ENCODE measurements at regions not wholly inside any gene's neighbourhood (a gene's known extent, or its start where the extent isn't known, plus 50 kb on each side); places are given as distances from the start of the nearest gene placed in this dataset.

- ChIA-PET POLR2A (no interaction called here), CTCF (no interaction called here)
- TF ChIP-seq LEF1 (IDR thresholded peaks at IDR 0.05; ENCODE audit: borderline replicate concordance) (no peak), SP1 (IDR thresholded peaks at IDR 0.05) (no peak), ARNT (IDR thresholded peaks at IDR 0.05) (no peak), L3MBTL2 (conservative IDR thresholded peaks at IDR 0.05) (no peak), CTBP1 (IDR thresholded peaks at IDR 0.05; ENCODE audit: borderline replicate concordance) (no peak), HDGF (IDR thresholded peaks at IDR 0.05; ENCODE audit: borderline replicate concordance) (no peak), PKNOX1 (IDR thresholded peaks at IDR 0.05) (no peak), NFRKB (IDR thresholded peaks at IDR 0.05) (no peak), ELF4 (IDR thresholded peaks at IDR 0.05) (no peak), FOXK2 (IDR thresholded peaks at IDR 0.05) (no peak), BHLHE40 (IDR thresholded peaks at IDR 0.05; ENCODE audit: borderline replicate concordance) (no peak), FOXM1 (IDR thresholded peaks at IDR 0.05; ENCODE audit: borderline replicate concordance) (no peak)
- DNase-seq (ENCODE audit: extremely low spot score) = no peak
Measured at GRCh38 chr12:75937486-75937885, 94.1 kb downstream of the PHLDA1 start.

- DNase-seq (ENCODE audit: extremely low spot score) = no peak
- TF ChIP-seq SP1 (IDR thresholded peaks at IDR 0.05) (no peak), FOXM1 (IDR thresholded peaks at IDR 0.05; ENCODE audit: borderline replicate concordance) (no peak), NFRKB (IDR thresholded peaks at IDR 0.05) (no peak), PKNOX1 (IDR thresholded peaks at IDR 0.05) (no peak), ZNF384 (IDR thresholded peaks at IDR 0.05) (no peak), L3MBTL2 (conservative IDR thresholded peaks at IDR 0.05) (no peak), SUZ12 (IDR thresholded peaks at IDR 0.05) (no peak), CTBP1 (IDR thresholded peaks at IDR 0.05; ENCODE audit: borderline replicate concordance) (no peak), HDGF (IDR thresholded peaks at IDR 0.05; ENCODE audit: borderline replicate concordance) (no peak), LEF1 (IDR thresholded peaks at IDR 0.05; ENCODE audit: borderline replicate concordance) (no peak), FOXA1 (IDR thresholded peaks at IDR 0.05) (no peak), ARNT (IDR thresholded peaks at IDR 0.05) (no peak), BHLHE40 (IDR thresholded peaks at IDR 0.05; ENCODE audit: borderline replicate concordance) (no peak), ELF4 (IDR thresholded peaks at IDR 0.05) (no peak), FOXK2 (IDR thresholded peaks at IDR 0.05) (no peak), TARDBP (IDR thresholded peaks at IDR 0.05) (no peak)
- CTCF ChIA-PET = no interaction called here
- POLR2A ChIA-PET = no interaction called here
Measured at GRCh38 chr12:75936515-75937440, 94.8 kb downstream of the PHLDA1 start.

GRCh38 chr12:75935539-75936242 lies 95.9 kb downstream of the PHLDA1 start:
- DNase-seq (ENCODE audit: extremely low spot score) = no peak
- POLR2A ChIA-PET = interaction anchor here (1.5 kb wide), 1 partner anchor 17 kb away, joined by 3 read pairs; no protein-coding TSS in a partner anchor
- CTCF ChIA-PET = no interaction called here
- TF ChIP-seq FOXA1 (IDR thresholded peaks at IDR 0.05) (no peak), NFRKB (IDR thresholded peaks at IDR 0.05) (no peak), FOXM1 (IDR thresholded peaks at IDR 0.05; ENCODE audit: borderline replicate concordance) (no peak), LEF1 (IDR thresholded peaks at IDR 0.05; ENCODE audit: borderline replicate concordance) (no peak), L3MBTL2 (conservative IDR thresholded peaks at IDR 0.05) (no peak), FOXK2 (IDR thresholded peaks at IDR 0.05) (no peak), BHLHE40 (IDR thresholded peaks at IDR 0.05; ENCODE audit: borderline replicate concordance) (no peak)

GRCh38 chr12:75933101-75933500 lies 98.5 kb downstream of the PHLDA1 start:
- ChIA-PET POLR2A (no interaction called here), CTCF (no interaction called here)
- no peak for DNase-seq (ENCODE audit: extremely low spot score)
- no peak for TF ChIP-seq PKNOX1 (IDR thresholded peaks at IDR 0.05)
- no peak for TF ChIP-seq ZNF384 (IDR thresholded peaks at IDR 0.05)
- TF ChIP-seq L3MBTL2 (conservative IDR thresholded peaks at IDR 0.05) = no peak
- no peak for TF ChIP-seq ELF4 (IDR thresholded peaks at IDR 0.05)
- no peak for TF ChIP-seq HDGF (IDR thresholded peaks at IDR 0.05; ENCODE audit: borderline replicate concordance)
- TF ChIP-seq BHLHE40 (IDR thresholded peaks at IDR 0.05; ENCODE audit: borderline replicate concordance) = no peak
- no peak for TF ChIP-seq FOXA1 (IDR thresholded peaks at IDR 0.05)
- no peak for TF ChIP-seq FOXM1 (IDR thresholded peaks at IDR 0.05; ENCODE audit: borderline replicate concordance)
- no peak for TF ChIP-seq CTBP1 (IDR thresholded peaks at IDR 0.05; ENCODE audit: borderline replicate concordance)
- no peak for TF ChIP-seq TARDBP (IDR thresholded peaks at IDR 0.05)
- TF ChIP-seq FOXK2 (IDR thresholded peaks at IDR 0.05) = no peak
- no peak for TF ChIP-seq NFRKB (IDR thresholded peaks at IDR 0.05)
- no peak for TF ChIP-seq LEF1 (IDR thresholded peaks at IDR 0.05; ENCODE audit: borderline replicate concordance)

- POLR2A ChIA-PET = no interaction called here
Measured at GRCh38 chr12:75932241-75932640, 99.3 kb downstream of the PHLDA1 start.

More at GRCh38 chr12:75932241-75932640, 99.3 kb downstream of the PHLDA1 start:
- CTCF ChIA-PET = no interaction called here
- no peak for DNase-seq (ENCODE audit: extremely low spot score)
- no peak for TF ChIP-seq TARDBP (IDR thresholded peaks at IDR 0.05)
- no peak for TF ChIP-seq FOXK2 (IDR thresholded peaks at IDR 0.05)
- TF ChIP-seq HDGF (IDR thresholded peaks at IDR 0.05; ENCODE audit: borderline replicate concordance) = no peak
- no peak for TF ChIP-seq FOXM1 (IDR thresholded peaks at IDR 0.05; ENCODE audit: borderline replicate concordance)
- no peak for TF ChIP-seq SUZ12 (IDR thresholded peaks at IDR 0.05)
- no peak for TF ChIP-seq BHLHE40 (IDR thresholded peaks at IDR 0.05; ENCODE audit: borderline replicate concordance)
- no peak for TF ChIP-seq ELF4 (IDR thresholded peaks at IDR 0.05)
- TF ChIP-seq ARNT (IDR thresholded peaks at IDR 0.05) = no peak
- TF ChIP-seq LEF1 (IDR thresholded peaks at IDR 0.05; ENCODE audit: borderline replicate concordance) = no peak
